NCI-H146 treated with DMSO at 0.1 percent for 48 hours (cell line): ENCODE measurements at regions not wholly inside any gene's neighbourhood (a gene's known extent, or its start where the extent isn't known, plus 50 kb on each side); places are given as distances from the start of the nearest gene placed in this dataset.

Experiments
- DNase-seq: peaks from one replicate; lab custom pipeline; 2025; ENCODE audit not compliant: unreplicated experiment; lab: John Stamatoyannopoulos, UW

DNA sequence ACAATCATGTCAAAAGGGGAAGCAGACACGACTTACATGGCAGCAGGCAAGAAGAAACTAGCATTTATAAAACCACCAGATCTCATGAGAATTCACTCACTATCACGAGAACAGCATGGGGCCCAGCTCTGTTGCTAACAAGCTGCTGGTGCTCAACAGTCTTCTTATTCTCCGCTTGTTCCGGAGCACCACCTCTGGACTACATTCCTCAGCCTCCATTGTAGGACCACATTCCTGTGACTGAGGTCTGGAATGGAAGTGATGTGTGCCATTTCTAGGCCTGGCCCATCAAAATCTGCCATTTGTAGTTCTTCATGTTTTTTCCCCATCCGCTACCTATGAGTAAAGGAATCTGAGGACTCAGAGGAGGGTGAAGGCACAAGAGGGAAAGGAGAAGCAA is 111.5 kb upstream of the PTCHD1 start:
- DNase-seq = no peak

DNA sequence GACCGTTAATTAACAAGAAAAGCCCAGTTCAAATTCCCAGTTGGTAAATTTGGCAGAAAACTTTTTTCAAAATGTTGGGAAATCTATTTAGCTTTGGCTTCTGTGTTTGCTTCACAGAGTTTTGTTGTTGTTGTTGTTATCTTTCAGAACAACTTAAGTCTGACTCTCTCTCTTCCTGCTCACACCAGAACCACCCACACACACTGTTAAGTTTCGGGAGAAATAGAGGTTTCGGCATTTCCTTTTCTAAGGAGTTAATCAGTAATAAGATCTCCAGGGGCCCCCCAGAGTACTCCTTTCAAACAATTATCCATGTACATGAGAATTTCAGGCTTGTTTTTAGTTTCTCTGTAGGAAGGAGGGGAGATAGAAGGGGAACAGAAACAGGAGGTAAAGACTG is 106.2 kb upstream of the PTCHD1 start:
- no peak for DNase-seq

DNA sequence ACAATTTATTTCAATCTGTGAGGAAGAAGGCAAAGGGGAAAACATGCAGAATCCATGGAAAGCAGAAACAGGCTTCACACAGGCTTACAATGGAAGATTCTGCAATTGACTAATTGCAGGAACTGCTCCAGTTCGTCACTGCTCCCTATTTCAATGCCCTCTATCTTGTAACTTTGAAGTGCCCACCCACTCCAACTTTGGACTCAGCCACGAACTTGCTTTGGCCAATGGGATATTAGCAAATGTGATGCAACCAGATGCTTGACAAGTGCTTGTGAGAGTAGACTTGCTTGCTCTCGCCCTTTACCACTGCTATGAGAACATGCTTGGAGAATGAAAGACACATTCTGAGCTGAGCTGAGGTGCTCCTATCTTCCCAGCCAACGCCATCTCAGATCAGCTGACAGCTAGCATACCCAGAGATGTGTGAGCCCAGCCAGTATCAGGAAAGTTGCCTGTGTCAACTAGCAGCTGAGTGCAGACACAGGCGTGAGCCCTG is 105.7 kb upstream of the PTCHD1 start:
- no peak for DNase-seq

DNA sequence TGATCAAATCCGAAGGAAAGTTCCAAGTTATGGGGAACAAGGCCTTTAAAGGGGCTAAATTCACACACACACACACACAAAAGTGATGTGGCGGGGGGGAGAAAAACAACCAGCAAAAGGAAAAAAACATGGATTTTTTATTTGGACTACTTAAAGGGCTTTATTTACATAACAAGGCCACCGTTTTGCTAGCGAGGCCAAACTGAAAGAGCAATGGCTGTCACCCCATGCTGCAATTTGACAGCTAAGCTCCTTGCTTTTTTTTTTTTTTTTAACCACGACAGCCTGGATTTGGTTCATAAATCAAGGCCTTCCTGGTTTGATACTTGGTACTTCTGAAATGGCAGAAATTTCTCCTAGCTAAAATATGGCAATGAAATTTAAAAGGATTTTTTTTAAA is 99.6 kb upstream of the PTCHD1 start:
- no peak for DNase-seq

DNA sequence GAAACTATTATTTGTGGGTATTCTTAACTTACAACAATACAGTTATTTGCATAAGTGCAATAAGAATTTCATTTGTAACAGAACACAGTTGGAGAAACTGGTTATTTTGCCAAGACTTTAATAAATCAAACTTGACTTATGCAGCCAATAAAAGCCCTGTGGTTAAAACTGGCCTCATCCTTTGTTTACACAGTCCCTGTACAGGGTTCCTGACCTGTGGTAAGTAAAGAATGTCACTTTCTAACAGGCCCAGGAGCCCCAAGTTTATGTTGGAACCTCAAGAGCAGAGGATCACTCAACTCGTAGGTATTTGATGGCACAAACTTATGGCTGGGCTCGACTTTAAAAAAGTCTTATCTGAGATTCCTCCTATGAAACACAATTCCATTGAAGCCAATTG is 88.6 kb upstream of the PTCHD1 start:
- no peak for DNase-seq

DNA sequence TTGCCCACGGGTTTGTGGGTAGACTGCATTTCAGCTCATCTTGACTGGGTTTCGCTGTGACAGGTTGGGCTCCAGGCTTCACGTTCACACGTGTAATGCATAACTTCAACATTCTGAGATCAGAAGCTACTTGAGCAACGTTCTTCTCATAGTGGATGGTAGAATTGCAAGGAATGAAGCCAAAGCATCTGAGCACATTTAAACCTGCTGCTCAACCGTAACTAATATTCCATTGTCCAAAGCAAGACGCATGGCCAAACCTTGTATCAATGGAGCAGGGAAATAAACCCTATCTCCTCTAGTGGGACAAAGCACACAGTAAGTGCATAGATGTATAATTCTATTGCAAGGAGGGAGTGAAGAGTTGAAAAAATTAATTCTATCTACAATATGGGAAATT is 86.5 kb upstream of the PTCHD1 start:
- DNase-seq = no peak

DNA sequence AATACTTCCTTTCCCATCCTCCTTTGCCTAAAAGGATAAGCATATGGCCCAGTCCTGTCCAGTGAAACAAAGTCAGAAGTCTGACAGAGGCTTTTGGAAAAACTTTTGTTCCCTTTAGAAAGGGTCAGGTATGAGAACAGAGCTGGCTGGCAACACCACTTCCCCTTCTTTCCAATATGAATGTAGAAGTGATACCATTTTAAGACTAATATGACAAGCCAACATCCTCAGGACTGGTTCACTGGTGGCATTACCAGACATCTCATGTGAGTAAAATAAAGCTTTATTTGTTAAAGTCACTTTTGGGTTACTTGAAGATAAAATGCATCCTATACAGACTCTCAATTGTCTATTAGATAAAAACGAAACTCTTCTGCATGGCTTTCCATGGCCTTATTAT is 83.6 kb upstream of the PTCHD1 start:
- DNase-seq = no peak

DNA sequence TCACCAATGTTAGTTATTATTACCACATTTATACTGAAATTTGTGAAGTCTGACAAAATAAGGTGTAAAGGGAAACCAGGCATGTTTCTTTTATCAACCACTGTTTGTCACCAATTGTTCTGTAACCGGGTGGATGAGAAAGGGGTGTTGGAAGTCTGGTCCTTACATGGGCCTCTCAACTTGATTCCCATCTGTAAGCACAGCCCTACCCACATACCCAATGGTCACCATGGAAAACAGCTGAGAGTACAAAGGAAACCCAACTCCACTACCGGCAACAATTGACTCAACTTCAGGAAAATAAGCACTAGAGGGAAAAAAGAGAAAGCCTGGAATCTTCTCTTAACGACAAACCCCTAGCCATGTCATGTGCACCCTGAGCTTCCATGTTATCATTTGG is 70.8 kb upstream of the PTCHD1 start:
- DNase-seq = no peak

DNA sequence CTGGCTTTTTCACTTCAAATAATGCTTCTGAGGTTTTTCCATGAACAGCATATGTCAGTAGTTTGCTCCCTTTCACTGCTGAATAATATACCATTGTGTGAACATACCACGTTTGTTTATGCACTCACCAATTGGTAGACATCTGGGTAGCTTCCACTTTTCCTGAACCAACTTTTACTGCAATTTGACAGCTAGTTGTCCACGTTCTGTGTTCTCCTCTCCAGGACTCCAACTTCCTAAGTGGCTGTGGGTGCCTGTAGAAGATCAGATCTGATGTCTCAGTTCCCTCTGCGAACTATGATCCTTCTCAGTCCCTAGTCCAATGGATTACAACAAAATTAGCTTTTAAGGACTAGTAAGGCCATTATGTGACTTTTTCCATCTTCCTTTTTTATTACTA is 64.7 kb upstream of the PTCHD1 start:
- no peak for DNase-seq

DNA sequence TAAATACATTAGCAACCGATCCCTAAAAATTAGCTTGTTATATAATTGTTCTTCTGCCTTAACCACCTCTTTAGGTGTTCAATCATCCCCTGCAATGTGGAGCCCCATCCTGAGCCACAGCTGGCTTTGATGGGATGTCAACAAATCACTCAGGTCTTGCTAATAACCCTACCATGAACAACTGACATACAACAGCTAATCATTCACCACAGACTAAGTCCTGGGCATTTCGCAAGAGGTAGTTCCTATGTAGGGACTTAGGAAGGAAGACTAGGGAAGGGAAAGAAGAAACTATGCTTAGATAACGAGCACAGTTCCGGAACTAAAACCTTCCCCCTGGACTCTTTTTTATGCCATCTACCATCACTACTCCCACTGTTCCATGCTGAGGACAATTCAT is 63.6 kb upstream of the PTCHD1 start:
- no peak for DNase-seq

DNA sequence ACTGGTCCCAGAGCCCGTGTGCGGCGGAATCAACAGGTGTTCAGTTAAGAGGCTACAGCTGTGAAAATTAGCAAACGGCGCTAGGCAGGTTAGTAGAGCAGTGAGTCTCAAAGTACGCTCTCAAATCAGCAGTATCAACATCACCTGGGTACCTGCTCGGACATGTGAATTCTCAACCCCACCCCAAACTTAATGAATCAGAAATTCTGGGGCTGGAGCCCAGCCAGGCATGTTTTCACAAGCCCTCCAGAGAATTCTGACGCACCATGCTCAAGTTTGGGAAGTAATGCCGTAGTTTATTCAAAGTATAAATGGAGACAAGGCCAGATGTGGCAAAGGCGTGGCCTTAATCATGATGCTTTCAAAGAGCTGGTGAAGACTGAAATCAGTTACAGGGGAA is 58.2 kb upstream of the PTCHD1 start:
- DNase-seq = no peak
